T-helper 9 cell (primary cell): ENCODE measurements at regions not wholly inside any gene's neighbourhood (a gene's known extent, or its start where the extent isn't known, plus 50 kb on each side); places are given as distances from the start of the nearest gene placed in this dataset.
"Not testable (repeated sequence)": the region's sequence is repeated elsewhere in the genome, so short reads cannot be mapped to it uniquely, and the experiment has no call there.

ENCODE experiments used
- DNase-seq: peaks from one replicate; pipeline ENCODE4 v3.0.0-alpha.2; 2020

DNA sequence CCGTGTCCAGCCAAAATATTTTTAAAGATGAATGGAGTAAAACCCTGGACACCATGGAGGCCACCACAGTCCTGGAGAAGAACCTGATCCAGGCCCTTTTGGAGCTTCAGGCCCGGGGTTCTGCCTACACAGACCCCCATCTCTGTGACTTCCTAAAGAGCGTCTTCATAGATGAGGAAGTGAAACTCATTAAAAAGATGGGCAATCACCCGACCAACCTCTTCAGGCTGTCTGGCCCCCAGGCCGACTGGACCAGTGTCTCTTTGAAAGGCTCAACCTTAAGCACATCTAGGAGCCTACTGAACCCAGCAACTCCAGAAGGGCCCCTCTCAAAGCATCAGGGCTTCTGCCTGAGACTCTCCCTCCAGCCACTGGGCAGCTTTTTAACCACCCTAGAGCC, 107.9 kb upstream of the FAM174B start:
- DNase-seq, result no peak

DNA sequence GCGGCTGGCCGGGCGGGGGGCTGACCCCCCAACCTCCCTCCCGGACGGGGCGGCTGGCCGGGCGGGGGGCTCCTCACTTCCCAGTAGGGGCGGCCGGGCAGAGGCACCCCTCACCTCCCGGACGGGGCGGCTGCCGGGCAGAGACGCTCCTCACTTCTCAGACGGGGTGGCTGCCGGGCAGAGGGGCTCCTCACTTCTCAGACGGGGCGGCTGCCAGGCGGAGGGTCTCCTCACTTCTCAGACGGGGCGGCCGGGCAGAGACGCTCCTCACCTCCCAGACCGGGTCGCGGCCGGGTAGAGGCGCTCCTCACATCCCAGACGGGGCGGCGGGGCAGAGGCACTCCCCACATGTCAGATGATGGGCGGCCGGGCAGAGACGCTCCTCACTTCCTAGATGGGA, 112.6 kb upstream of the FAM174B start:
- DNase-seq, result not testable (repeated sequence)

DNA sequence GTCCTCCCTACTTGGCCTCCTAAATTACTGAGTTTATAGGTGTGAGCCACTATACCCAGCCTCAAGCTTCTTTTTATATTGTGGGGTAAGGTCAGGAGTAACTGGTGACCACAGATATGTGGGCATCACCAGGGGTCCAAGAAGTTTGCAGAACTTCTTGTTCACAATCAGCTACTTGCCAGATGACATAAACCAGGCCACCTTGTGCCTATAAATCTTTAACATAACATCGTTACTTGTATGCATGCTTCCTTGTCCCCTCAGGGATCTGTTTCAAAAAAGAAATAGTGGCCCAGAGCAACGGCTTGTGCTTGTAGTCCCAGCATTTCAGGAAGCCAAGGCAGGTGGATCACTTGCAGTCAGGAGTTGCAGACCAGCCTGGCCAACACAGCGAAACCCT, 115.1 kb upstream of the FAM174B start:
- DNase-seq, result no peak

DNA sequence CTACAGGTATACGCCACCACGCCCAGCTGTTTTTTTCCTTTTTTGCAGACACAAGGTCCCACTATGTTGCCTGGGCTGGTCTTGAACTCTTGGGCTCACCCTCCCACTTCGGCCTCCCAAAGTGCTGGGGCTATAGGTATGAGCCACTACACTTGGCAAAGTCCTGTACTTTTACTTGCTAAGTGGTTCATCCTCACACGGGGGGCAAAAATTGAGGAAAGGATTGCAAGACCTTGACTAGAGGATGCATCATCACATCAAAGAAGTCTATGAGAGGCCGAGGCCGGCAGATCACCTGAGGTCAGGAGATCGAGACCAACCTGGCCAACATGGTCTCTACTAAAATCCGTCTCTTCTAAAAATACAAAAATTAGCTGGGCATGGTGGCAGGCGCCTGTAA, 116.5 kb upstream of the FAM174B start:
- DNase-seq, result no peak

GRCh38 chr15:92772626-92773244, 117.2 kb upstream of the FAM174B start:
- no peak for DNase-seq

DNA sequence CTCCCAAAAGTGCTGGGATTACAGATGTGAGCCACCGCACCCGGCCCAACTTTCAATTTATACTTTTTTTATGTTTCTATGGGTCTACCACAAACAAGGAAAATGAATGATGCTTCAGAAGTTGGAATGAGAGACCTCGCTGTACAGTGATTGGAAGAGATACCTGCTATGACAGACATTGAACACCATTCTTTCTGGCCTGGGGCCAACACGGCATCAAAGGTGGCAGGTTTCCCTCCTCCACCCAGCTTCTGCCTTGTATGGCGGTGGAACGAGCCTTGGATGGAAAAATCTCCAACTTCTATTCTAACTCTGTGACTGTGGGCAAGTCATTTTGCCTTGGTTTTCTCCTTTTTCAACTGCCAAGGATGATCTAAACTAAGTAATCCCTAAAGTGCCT, 117.8 kb upstream of the FAM174B start:
- DNase-seq, result no peak

DNA sequence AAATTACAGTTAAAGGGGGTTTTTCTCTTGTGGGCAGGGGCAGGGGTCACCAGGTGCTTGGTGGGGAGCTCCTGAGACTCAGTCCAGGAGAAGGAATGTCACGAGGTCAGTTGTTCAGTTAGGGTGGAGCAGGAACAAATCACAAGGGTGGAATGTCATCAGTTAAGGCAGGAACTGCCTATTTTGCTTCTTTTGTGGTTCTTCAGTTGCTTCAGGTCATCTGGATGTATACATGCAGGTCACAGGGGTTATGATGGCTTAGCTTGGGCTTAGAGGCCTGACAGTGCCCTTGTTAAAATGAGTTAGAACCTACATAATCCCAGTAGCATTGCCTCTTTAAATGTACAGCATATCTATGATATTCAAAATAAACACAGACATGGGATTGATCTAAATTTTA, 120.2 kb upstream of the CHD2 start:
- DNase-seq, result no peak

DNA sequence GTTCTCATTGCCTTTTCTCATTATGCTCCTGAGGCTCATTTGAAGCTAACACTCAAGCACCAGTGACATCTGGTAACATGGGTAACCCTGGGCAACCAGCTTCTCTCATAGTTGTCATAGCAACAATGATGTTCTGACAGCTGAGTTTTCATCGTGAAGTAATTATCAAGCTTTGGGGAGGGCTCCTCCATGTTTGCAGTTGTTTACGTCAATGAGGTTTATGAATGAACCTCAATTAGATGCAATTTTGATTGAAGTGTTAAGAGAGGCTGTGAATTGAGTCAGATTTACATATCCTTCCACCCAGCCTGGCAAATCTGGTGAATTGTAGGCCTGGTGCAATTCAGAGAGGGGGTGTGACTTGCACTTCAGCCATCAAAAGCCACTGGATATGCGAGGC, 119.3 kb upstream of the CHD2 start:
- DNase-seq, result no peak

- no peak for DNase-seq
Observed at GRCh38 chr15:92781925-92782453, 118.1 kb upstream of the CHD2 start.

DNA sequence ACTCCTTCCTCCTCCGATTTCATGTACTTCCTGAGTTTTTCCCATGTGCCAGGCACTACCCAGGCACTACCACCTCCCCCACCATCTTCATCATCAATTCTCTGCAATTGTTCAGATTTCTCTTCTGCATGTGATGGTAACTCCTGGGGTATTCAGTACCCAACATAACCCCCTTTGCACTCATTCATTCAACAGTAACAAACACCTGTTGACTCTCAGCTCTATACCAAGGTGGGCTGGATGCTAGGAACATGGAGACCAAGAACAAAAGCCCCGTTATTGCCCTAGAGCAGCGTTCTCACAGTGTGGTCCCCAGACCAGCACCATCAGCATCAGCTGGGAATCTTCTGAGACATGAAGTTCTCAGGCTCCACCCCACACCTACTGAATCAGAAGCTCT, 113.0 kb upstream of the CHD2 start:
- no peak for DNase-seq

DNA sequence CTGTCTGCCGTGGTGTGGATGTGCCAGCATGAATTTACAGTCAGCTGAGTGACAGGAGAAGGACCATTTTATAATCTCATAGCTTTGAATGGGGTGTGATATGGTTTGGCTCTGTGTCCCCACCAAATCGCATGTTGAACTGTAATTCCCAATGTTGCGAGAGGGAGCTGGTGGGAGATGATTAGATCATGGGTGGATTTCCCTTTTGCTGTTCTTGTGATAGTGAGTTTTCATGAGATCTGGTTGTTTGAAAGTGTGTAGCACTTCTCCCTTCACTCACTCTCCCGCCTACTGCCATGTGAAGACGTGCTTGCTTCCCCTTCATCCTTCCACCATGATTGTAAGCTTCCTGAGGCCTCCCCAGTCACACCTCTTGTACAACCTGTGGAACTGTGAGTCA, 111.9 kb upstream of the CHD2 start:
- DNase-seq, result no peak

DNA sequence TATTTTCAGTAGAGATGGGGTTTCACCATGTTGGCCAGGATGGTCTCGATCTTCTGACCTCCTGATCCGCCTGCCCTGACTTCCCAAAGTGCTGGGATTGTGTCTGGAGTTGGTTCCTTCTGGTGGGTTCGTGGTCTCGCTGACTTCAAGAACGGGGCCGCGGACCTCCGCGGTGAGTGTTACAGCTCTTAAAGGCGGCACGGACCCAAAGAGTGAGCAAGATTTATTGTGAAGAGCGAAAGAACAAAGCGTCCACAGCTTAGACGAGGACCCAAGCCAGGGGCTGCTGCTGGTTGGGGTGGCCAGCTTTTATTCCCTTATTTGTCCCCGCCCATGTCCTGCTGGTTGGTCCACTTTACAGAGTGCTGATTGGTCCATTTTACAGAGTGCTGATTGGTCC, 111.3 kb upstream of the CHD2 start:
- not testable (repeated sequence) for DNase-seq

DNA sequence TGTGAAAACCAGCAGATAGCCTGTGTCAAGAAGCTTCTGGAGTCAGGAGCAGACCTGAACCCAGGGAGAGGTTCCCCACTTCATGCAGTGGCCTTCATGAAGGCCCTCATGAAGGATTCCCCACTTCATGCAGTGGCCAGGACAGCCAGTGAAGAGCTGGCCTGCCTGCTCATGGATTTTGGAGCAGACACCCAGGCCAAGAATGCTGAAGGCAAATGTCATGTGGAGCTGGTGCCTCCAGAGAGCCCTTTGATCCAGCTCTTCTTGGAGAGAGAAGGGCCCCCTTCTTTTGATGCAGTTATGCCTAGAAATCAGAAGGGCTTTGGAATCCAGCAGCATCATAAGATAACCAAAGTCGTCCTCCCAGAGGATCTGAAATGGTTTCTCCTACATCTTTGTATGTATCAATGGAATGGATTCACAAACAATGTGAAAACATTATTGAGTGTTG, 103.9 kb upstream of the CHD2 start:
- no peak for DNase-seq

DNA sequence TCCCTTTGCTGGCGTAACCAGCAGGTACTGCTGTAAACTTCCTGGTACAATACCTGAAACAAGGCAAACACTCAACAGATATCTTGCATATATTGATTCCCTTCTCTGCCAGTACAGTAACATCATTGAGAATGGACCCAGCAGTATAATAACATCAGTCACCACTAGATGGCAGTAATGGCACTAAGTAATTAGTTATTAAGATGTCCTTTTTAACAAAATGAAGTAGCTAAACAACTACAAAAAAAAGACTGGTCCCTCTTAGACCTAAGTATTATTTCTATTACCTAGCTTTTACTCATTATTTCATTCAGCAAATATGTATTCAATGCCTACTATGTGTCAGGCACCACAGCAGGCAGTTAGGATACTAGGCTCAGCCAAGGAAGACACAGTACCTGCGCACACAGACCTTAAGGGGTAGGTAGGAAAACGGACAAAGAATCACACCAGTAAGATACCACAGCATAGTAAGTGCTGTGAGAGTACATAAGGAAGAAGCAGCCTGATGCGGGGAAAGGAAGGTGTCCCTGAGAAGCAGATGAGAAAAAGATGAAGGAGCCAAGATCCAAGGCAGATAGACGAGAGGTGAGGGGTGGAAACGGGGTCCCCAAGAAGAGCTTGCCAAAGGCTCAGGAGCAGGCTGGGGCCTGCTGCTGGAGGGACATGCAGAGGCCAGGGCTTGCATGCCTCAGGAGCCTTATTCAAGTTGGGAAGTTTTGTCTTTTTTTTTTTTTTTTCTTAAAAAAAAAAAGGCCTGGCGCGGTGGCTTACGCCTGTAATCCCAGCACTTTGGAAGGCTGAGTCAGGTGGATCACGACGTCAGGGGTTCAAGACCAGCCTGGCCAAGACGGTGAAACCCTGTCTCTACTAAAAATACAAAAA, 102.7 kb upstream of the CHD2 start:
- DNase-seq, result no peak

- DNase-seq, result no peak
Observed at GRCh38 chr15:92800013-92800412, 100.1 kb upstream of the CHD2 start.

DNA sequence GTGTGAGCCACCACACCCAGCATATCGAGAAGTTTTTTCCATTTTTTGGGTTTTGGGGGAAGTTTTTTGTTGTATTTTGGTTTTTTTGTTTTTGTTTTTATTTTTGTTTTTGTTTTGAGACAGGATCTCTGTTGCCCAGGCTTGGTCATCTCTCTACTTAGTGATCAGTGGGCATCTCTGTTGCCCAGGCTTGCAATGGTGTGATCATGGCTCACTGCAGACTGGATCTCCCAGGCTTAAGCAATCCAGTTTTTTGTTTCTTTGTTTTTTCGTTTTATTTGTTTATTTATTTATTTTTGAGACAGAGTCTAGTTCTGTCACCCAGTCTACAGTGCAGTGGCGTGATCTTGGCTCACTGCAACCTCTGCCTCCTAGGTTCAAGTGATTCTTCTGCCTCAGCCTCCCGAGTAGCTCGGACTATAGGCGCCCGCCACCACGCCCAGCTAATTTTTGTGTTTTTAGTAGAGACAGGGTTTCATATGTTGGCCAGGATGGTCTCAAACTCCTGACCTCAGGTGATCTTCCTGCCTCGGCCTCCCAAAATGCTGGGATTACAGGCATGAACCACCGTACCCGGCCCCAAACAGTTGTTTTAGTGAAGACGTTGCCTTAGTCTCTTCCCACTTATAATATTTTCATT, 99.6 kb upstream of the CHD2 start:
- not testable (repeated sequence) for DNase-seq

- not testable (repeated sequence) for DNase-seq
Observed at GRCh38 chr15:92801056-92801773, 98.9 kb upstream of the CHD2 start.

GRCh38 chr15:92801774-92802464, 98.2 kb upstream of the CHD2 start:
- DNase-seq, result no peak

GRCh38 chr15:92803536-92803851, 96.6 kb upstream of the CHD2 start:
- DNase-seq, result no peak

- DNase-seq, result no peak
Observed at GRCh38 chr15:92803852-92804609, 96.1 kb upstream of the CHD2 start.

DNA sequence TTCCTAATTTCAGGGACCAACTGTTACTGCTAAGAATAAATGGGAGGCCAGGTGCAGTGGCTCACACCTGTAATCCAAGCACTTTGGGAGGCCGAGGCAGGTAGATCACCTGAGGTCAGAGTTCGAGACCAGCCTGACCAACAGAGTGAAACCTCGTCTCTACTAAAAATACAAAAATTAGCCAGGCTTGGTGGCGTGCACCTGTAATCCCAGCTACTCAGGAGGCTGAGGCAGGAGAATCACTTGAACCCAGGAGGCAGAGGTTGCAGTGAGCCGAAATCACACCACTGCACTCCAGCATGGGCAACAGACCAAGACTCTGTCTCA, 95.6 kb upstream of the CHD2 start:
- not testable (repeated sequence) for DNase-seq
